ENCODE measurements at regions not wholly inside any gene's neighbourhood (a gene's known extent, or its start where the extent isn't known, plus 50 kb on each side); places are given as distances from the start of the nearest gene placed in this dataset.

GRCh38 chr10:131418681-131419080 is 107.2 kb upstream of the TCERG1L start:
- H3K4me3 ChIP-seq (ENCODE audit: control insufficient read depth in 1 of 7, extremely low read depth in 1 of 7, insufficient read depth in 4 of 7, low read depth in 2 of 7, low read length in 6 of 7), result no peak overlapping the region
- H3K27ac ChIP-seq (ENCODE audit: insufficient read depth in 1 of 2, low read depth in 1 of 2, low read length in 2 of 2, poor library complexity in 1 of 2, severe bottlenecking in 2 of 2), result no peak overlapping the region
- CTCF ChIA-PET, result no interaction called here
- POLR2A ChIA-PET, result no interaction called here
- H3K4me1 ChIP-seq (ENCODE audit: control extremely low read depth in 1 of 4, control insufficient read depth in 4 of 4, insufficient read depth in 4 of 4, low read length in 3 of 4), result no peaks in the 10 kb centered on the region
- DNase-seq, result no peak
- H3K36me3 ChIP-seq (ENCODE audit: control insufficient read depth in 4 of 4, insufficient read depth in 4 of 4, low read length in 3 of 4), result no peaks in the 10 kb centered on the region
- WGBS (ENCODE audit: insufficient coverage), result 100% methylated on average over 3 of the region's 5 CpGs
- peaks cover 0 to 5% (median 0%) of the 10 kb centered on the region in 5 experiments for H3K9me3 ChIP-seq (ENCODE audit: control extremely low read depth in 1 of 5, control insufficient read depth in 4 of 5, insufficient read depth in 2 of 5, low read depth in 1 of 5, low read length in 4 of 5)
- H3K27me3 ChIP-seq (replicated peaks in 2 of 5; ENCODE audit: control insufficient read depth in 4 of 5, insufficient read depth in 5 of 5, low read length in 4 of 5), result peaks cover 0 to 7% (median 2%) of the 10 kb centered on the region in 5 experiments

- no peaks in the 10 kb centered on the region for H3K4me1 ChIP-seq (ENCODE audit: control extremely low read depth in 1 of 4, control insufficient read depth in 4 of 4, insufficient read depth in 4 of 4, low read length in 3 of 4)
- peaks cover 0 to 7% (median 2%) of the 10 kb centered on the region in 5 experiments for H3K27me3 ChIP-seq (replicated peaks in 2 of 5; ENCODE audit: control insufficient read depth in 4 of 5, insufficient read depth in 5 of 5, low read length in 4 of 5)
- H3K27ac ChIP-seq (ENCODE audit: insufficient read depth in 1 of 2, low read depth in 1 of 2, low read length in 2 of 2, poor library complexity in 1 of 2, severe bottlenecking in 2 of 2), result no peak overlapping the region
- H3K36me3 ChIP-seq (ENCODE audit: control insufficient read depth in 4 of 4, insufficient read depth in 4 of 4, low read length in 3 of 4), result no peaks in the 10 kb centered on the region
- 96% methylated on average over 22 of the region's 22 CpGs for WGBS (ENCODE audit: insufficient coverage)
- peaks cover 0 to 5% (median 0%) of the 10 kb centered on the region in 5 experiments for H3K9me3 ChIP-seq (ENCODE audit: control extremely low read depth in 1 of 5, control insufficient read depth in 4 of 5, insufficient read depth in 2 of 5, low read depth in 1 of 5, low read length in 4 of 5)
- ChIA-PET POLR2A (interaction anchor here (0.6 kb wide), 1 partner anchor 21 kb away, joined by 3 read pairs; no protein-coding TSS in a partner anchor), CTCF (no interaction called here)
- no peak overlapping the region for H3K4me3 ChIP-seq (ENCODE audit: control insufficient read depth in 1 of 7, extremely low read depth in 1 of 7, insufficient read depth in 4 of 7, low read depth in 2 of 7, low read length in 6 of 7)
- DNase-seq, result no peak
Measured at GRCh38 chr10:131419797-131420196, 108.3 kb upstream of the TCERG1L start.

- Histone ChIP-seq H3K36me3 (ENCODE audit: control insufficient read depth in 4 of 4, insufficient read depth in 4 of 4, low read length in 3 of 4) (no peaks in the 10 kb centered on the region), H3K9me3 (ENCODE audit: control extremely low read depth in 1 of 5, control insufficient read depth in 4 of 5, insufficient read depth in 2 of 5, low read depth in 1 of 5, low read length in 4 of 5) (peaks cover 0 to 5% (median 0%) of the 10 kb centered on the region in 5 experiments), H3K4me1 (ENCODE audit: control extremely low read depth in 1 of 4, control insufficient read depth in 4 of 4, insufficient read depth in 4 of 4, low read length in 3 of 4) (no peaks in the 10 kb centered on the region), H3K27me3 (replicated peaks in 2 of 5; ENCODE audit: control insufficient read depth in 4 of 5, insufficient read depth in 5 of 5, low read length in 4 of 5) (peaks cover 0 to 4% (median 2%) of the 10 kb centered on the region in 5 experiments), H3K4me3 (ENCODE audit: control insufficient read depth in 1 of 7, extremely low read depth in 1 of 7, insufficient read depth in 4 of 7, low read depth in 2 of 7, low read length in 6 of 7) (no peak overlapping the region), H3K27ac (ENCODE audit: insufficient read depth in 1 of 2, low read depth in 1 of 2, low read length in 2 of 2, poor library complexity in 1 of 2, severe bottlenecking in 2 of 2) (no peak overlapping the region)
- ChIA-PET POLR2A (no interaction called here), CTCF (no interaction called here)
- WGBS (ENCODE audit: insufficient coverage), result 86% methylated on average over 1 of the region's 1 CpG
- no peak for DNase-seq
Measured at GRCh38 chr10:131420867-131421266, 109.3 kb upstream of the TCERG1L start.

GRCh38 chr10:131421381-131421780 is 109.9 kb upstream of the TCERG1L start:
- POLR2A ChIA-PET, result no interaction called here
- Histone ChIP-seq H3K9me3 (ENCODE audit: control extremely low read depth in 1 of 5, control insufficient read depth in 4 of 5, insufficient read depth in 2 of 5, low read depth in 1 of 5, low read length in 4 of 5) (peaks cover 0 to 5% (median 0%) of the 10 kb centered on the region in 5 experiments), H3K27ac (ENCODE audit: insufficient read depth in 1 of 2, low read depth in 1 of 2, low read length in 2 of 2, poor library complexity in 1 of 2, severe bottlenecking in 2 of 2) (no peak overlapping the region), H3K4me3 (ENCODE audit: control insufficient read depth in 1 of 7, extremely low read depth in 1 of 7, insufficient read depth in 4 of 7, low read depth in 2 of 7, low read length in 6 of 7) (no peak overlapping the region), H3K36me3 (ENCODE audit: control insufficient read depth in 4 of 4, insufficient read depth in 4 of 4, low read length in 3 of 4) (no peaks in the 10 kb centered on the region), H3K27me3 (replicated peaks in 2 of 5; ENCODE audit: control insufficient read depth in 4 of 5, insufficient read depth in 5 of 5, low read length in 4 of 5) (peaks cover 0 to 4% (median 2%) of the 10 kb centered on the region in 5 experiments), H3K4me1 (ENCODE audit: control extremely low read depth in 1 of 4, control insufficient read depth in 4 of 4, insufficient read depth in 4 of 4, low read length in 3 of 4) (no peaks in the 10 kb centered on the region)
- CTCF ChIA-PET, result no interaction called here
- DNase-seq, result no peak
- WGBS (ENCODE audit: insufficient coverage), result 83% methylated on average over 2 of the region's 5 CpGs

- Histone ChIP-seq H3K36me3 (ENCODE audit: control insufficient read depth in 4 of 4, insufficient read depth in 4 of 4, low read length in 3 of 4) (no peaks in the 10 kb centered on the region), H3K27ac (ENCODE audit: insufficient read depth in 1 of 2, low read depth in 1 of 2, low read length in 2 of 2, poor library complexity in 1 of 2, severe bottlenecking in 2 of 2) (no peak overlapping the region), H3K27me3 (replicated peaks in 2 of 5; ENCODE audit: control insufficient read depth in 4 of 5, insufficient read depth in 5 of 5, low read length in 4 of 5) (peaks cover 0 to 9% (median 3%) of the 10 kb centered on the region in 5 experiments), H3K4me3 (ENCODE audit: control insufficient read depth in 1 of 7, extremely low read depth in 1 of 7, insufficient read depth in 4 of 7, low read depth in 2 of 7, low read length in 6 of 7) (no peak overlapping the region), H3K4me1 (ENCODE audit: control extremely low read depth in 1 of 4, control insufficient read depth in 4 of 4, insufficient read depth in 4 of 4, low read length in 3 of 4) (no peaks in the 10 kb centered on the region), H3K9me3 (ENCODE audit: control extremely low read depth in 1 of 5, control insufficient read depth in 4 of 5, insufficient read depth in 2 of 5, low read depth in 1 of 5, low read length in 4 of 5) (no peaks in the 10 kb centered on the region)
- 94% methylated on average over 6 of the region's 10 CpGs for WGBS (ENCODE audit: insufficient coverage)
- no peak for DNase-seq
- POLR2A ChIA-PET, result no interaction called here
- CTCF ChIA-PET, result no interaction called here
Measured at GRCh38 chr10:131422731-131423130, 111.2 kb upstream of the TCERG1L start.

- ChIA-PET POLR2A (no interaction called here), CTCF (no interaction called here)
- H3K9me3 ChIP-seq (ENCODE audit: control extremely low read depth in 1 of 5, control insufficient read depth in 4 of 5, insufficient read depth in 2 of 5, low read depth in 1 of 5, low read length in 4 of 5), result no peaks in the 10 kb centered on the region
- H3K4me1 ChIP-seq (ENCODE audit: control extremely low read depth in 1 of 4, control insufficient read depth in 4 of 4, insufficient read depth in 4 of 4, low read length in 3 of 4), result no peaks in the 10 kb centered on the region
- no peak for DNase-seq
- 90% methylated on average over 6 of the region's 6 CpGs for WGBS (ENCODE audit: insufficient coverage)
- H3K4me3 ChIP-seq (ENCODE audit: control insufficient read depth in 1 of 7, extremely low read depth in 1 of 7, insufficient read depth in 4 of 7, low read depth in 2 of 7, low read length in 6 of 7), result no peak overlapping the region
- no peak overlapping the region for H3K27ac ChIP-seq (ENCODE audit: insufficient read depth in 1 of 2, low read depth in 1 of 2, low read length in 2 of 2, poor library complexity in 1 of 2, severe bottlenecking in 2 of 2)
- peaks cover 0 to 9% (median 3%) of the 10 kb centered on the region in 5 experiments for H3K27me3 ChIP-seq (replicated peaks in 2 of 5; ENCODE audit: control insufficient read depth in 4 of 5, insufficient read depth in 5 of 5, low read length in 4 of 5)
- H3K36me3 ChIP-seq (ENCODE audit: control insufficient read depth in 4 of 4, insufficient read depth in 4 of 4, low read length in 3 of 4), result no peaks in the 10 kb centered on the region
Measured at GRCh38 chr10:131424053-131424452, 112.5 kb upstream of the TCERG1L start.

- H3K9me3 ChIP-seq (ENCODE audit: control extremely low read depth in 1 of 5, control insufficient read depth in 4 of 5, insufficient read depth in 2 of 5, low read depth in 1 of 5, low read length in 4 of 5), result no peaks in the 10 kb centered on the region
- POLR2A ChIA-PET, result no interaction called here
Measured at GRCh38 chr10:131424836-131425491, 113.4 kb upstream of the TCERG1L start.

More at GRCh38 chr10:131424836-131425491, 113.4 kb upstream of the TCERG1L start:
- DNase-seq, result no peak
- Histone ChIP-seq H3K4me3 (ENCODE audit: control insufficient read depth in 1 of 7, extremely low read depth in 1 of 7, insufficient read depth in 4 of 7, low read depth in 2 of 7, low read length in 6 of 7) (no peak overlapping the region), H3K27ac (ENCODE audit: insufficient read depth in 1 of 2, low read depth in 1 of 2, low read length in 2 of 2, poor library complexity in 1 of 2, severe bottlenecking in 2 of 2) (no peak overlapping the region), H3K4me1 (ENCODE audit: control extremely low read depth in 1 of 4, control insufficient read depth in 4 of 4, insufficient read depth in 4 of 4, low read length in 3 of 4) (no peaks in the 10 kb centered on the region), H3K36me3 (ENCODE audit: control insufficient read depth in 4 of 4, insufficient read depth in 4 of 4, low read length in 3 of 4) (no peaks in the 10 kb centered on the region), H3K27me3 (replicated peaks in 2 of 5; ENCODE audit: control insufficient read depth in 4 of 5, insufficient read depth in 5 of 5, low read length in 4 of 5) (peaks cover 0 to 11% (median 4%) of the 10 kb centered on the region in 5 experiments)
- CTCF ChIA-PET, result no interaction called here
- 92% methylated on average over 6 of the region's 12 CpGs for WGBS (ENCODE audit: insufficient coverage)

Measured in common myeloid progenitor, CD34-positive (primary cell).